ENCODE measurements at regions not wholly inside any gene's neighbourhood (a gene's known extent, or its start where the extent isn't known, plus 50 kb on each side); places are given as distances from the start of the nearest gene placed in this dataset.

DNA sequence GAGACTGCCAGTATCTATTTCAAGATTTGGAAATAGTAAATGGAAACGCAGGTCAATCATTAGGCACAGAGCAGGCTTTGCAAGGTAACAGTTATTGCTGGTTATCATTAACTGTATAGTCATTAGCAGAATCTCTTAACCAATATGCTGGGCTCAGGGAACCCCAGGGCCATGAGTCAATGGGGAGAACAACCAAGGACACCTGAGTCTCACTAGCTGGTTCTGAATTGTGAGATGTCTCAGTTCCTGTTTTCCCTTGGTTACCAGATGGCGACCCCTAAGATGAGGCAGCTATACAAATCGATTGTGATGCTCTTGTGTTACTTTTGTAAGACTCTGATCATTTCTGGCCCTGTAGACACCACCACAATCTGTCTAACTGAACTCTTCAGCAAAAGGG lies 385.3 kb downstream of the HAPSTR1 start:
- TF ChIP-seq TP53 (CRISPR knock-in tag; IDR thresholded peaks at IDR 0.05) (no peak), CREM (CRISPR knock-in tag; IDR thresholded peaks at IDR 0.05) (no peak), NFYB (CRISPR knock-in tag; conservative IDR thresholded peaks at IDR 0.05; ENCODE audit: low read depth) (no peak), MXD4 (CRISPR knock-in tag; IDR thresholded peaks at IDR 0.05; ENCODE audit: borderline replicate concordance) (no peak), CREB1 (CRISPR knock-in tag; IDR thresholded peaks at IDR 0.05) (no peak), FOXK1 (CRISPR knock-in tag; IDR thresholded peaks at IDR 0.05) (no peak), SP1 (CRISPR knock-in tag; conservative IDR thresholded peaks at IDR 0.05) (no peak)
- TF ChIP-seq, protein P1, sequence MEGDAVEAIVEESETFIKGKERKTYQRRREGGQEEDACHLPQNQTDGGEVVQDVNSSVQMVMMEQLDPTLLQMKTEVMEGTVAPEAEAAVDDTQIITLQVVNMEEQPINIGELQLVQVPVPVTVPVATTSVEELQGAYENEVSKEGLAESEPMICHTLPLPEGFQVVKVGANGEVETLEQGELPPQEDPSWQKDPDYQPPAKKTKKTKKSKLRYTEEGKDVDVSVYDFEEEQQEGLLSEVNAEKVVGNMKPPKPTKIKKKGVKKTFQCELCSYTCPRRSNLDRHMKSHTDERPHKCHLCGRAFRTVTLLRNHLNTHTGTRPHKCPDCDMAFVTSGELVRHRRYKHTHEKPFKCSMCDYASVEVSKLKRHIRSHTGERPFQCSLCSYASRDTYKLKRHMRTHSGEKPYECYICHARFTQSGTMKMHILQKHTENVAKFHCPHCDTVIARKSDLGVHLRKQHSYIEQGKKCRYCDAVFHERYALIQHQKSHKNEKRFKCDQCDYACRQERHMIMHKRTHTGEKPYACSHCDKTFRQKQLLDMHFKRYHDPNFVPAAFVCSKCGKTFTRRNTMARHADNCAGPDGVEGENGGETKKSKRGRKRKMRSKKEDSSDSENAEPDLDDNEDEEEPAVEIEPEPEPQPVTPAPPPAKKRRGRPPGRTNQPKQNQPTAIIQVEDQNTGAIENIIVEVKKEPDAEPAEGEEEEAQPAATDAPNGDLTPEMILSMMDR (IDR thresholded peaks at IDR 0.05): no peak
- TF ChIP-seq, protein P2, sequence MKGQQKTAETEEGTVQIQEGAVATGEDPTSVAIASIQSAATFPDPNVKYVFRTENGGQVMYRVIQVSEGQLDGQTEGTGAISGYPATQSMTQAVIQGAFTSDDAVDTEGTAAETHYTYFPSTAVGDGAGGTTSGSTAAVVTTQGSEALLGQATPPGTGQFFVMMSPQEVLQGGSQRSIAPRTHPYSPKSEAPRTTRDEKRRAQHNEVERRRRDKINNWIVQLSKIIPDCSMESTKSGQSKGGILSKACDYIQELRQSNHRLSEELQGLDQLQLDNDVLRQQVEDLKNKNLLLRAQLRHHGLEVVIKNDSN (CRISPR knock-in tag; IDR thresholded peaks at IDR 0.05): no peak

Measured in WTC11 (cell line).